Aorta (tissue), 5 donors: ENCODE measurements at regions not wholly inside any gene's neighbourhood (a gene's known extent, or its start where the extent isn't known, plus 50 kb on each side); places are given as distances from the start of the nearest gene placed in this dataset.

Experiments used
- ATAC-seq: fragments of 200-7000 bp; cut with Tn5 transposase; one replicate; pipeline ENCODE4 v1.9.1; 2022; ENCODE audit warnings: moderate library complexity; ENCODE audit not compliant: low FRiP score
- DNase-seq, 2 donors: peaks; one replicate each; pipeline ENCODE4 v3.0.0-alpha.2; 2020
- H3K27ac ChIP-seq, 2 donors: one replicate each; pipeline ENCODE4 v1.5.1; 2013; ENCODE audit warnings: low read length in 2 of 2, mild to moderate bottlenecking in 2 of 2, moderate library complexity in 2 of 2, control low read depth in 1 of 2, inconsistent platforms in 1 of 2, low read depth in 1 of 2
- H3K27me3 ChIP-seq, 2 donors: one replicate each; pipeline ENCODE4 v1.6.1; 2013; ENCODE audit warnings: control low read depth in 1 of 2, low read length in 1 of 2, mild to moderate bottlenecking in 1 of 2, moderate library complexity in 1 of 2; ENCODE audit not compliant: insufficient read depth in 2 of 2, control insufficient read depth in 1 of 2
- H3K36me3 ChIP-seq, 2 donors: one replicate each; pipeline ENCODE4 v1.6.1; 2013; ENCODE audit warnings: control low read depth in 1 of 2, low read length in 1 of 2, mild to moderate bottlenecking in 1 of 2; ENCODE audit not compliant: insufficient read depth in 2 of 2, control insufficient read depth in 1 of 2
- H3K4me1 ChIP-seq, 2 donors: one replicate each; pipeline ENCODE4 v1.6.1; 2013; ENCODE audit warnings: low read length in 2 of 2, control low read depth in 1 of 2, mild to moderate bottlenecking in 1 of 2, moderate library complexity in 1 of 2; ENCODE audit not compliant: insufficient read depth in 2 of 2, control insufficient read depth in 1 of 2
- H3K4me3 ChIP-seq, 2 donors: one replicate each; pipeline ENCODE4 v1.5.1; 2013; ENCODE audit warnings: low read length in 2 of 2, control low read depth in 1 of 2, mild to moderate bottlenecking in 1 of 2
- H3K9me3 ChIP-seq: one replicate; pipeline ENCODE4 v1.6.1; 2013; ENCODE audit warnings: mild to moderate bottlenecking, low read length; ENCODE audit not compliant: control insufficient read depth
- WGBS, 2 donors: extraction: QIAGEN DNeasy Blood & Tissue Kit; methylation state at CpG; one replicate each; pipeline ENCODE4 v1.1.7; 2013; 5-methylcytosine and 5-hydroxymethylcytosine counted together
- intact Hi-C, 2 donors: fragments of 100-400 bp; cut with DNase I; formaldehyde crosslinking; loops; one replicate each; pipeline versions ENCODE4 v1.14.2 to v1.15.0; 2022
- donor health status: healthy with polysubstance abuse.
- donor health status: Bipolar disorder and iron deficiency.
- donor health status: DM: no; HTN: no; CAD: no.
- donor health status: DM: no; HTN: no; CAD: no.
- donor health status: DM: yes; HTN: yes; CAD: no.

- no peaks in the 10 kb centered on the region for H3K4me1 ChIP-seq
- H3K27me3 ChIP-seq: no peaks in the 10 kb centered on the region
- no peaks in the 10 kb centered on the region for H3K9me3 ChIP-seq
- no peak for DNase-seq
- intact Hi-C loops: no loop called here
- H3K4me3 ChIP-seq: no peak overlapping the region
- no peak overlapping the region for H3K27ac ChIP-seq
- no peak for ATAC-seq
- H3K36me3 ChIP-seq: no peaks in the 10 kb centered on the region
- 82 to 85% methylated on average over 15 of the region's 15 CpGs for WGBS, 2 donors
Observed at GRCh38 chr5:27217155-27217956, 179.0 kb upstream of the CDH9 start.

- 27 to 48% methylated on average over 3 of the region's 3 CpGs for WGBS, 2 donors
- ATAC-seq: no peak
- Histone ChIP-seq H3K27ac (no peak overlapping the region), H3K36me3 (no peaks in the 10 kb centered on the region), H3K9me3 (no peaks in the 10 kb centered on the region), H3K27me3 (no peaks in the 10 kb centered on the region), H3K4me1 (no peaks in the 10 kb centered on the region), H3K4me3 (no peak overlapping the region)
- no peak for DNase-seq
- intact Hi-C loops: no loop called here
Observed at GRCh38 chr5:27216367-27216950, 178.1 kb upstream of the CDH9 start.

- intact Hi-C loops: no loop called here
- 69 to 74% methylated on average over 2 of the region's 2 CpGs for WGBS, 2 donors
- Histone ChIP-seq H3K4me1 (no peaks in the 10 kb centered on the region), H3K27ac (no peak overlapping the region), H3K27me3 (no peaks in the 10 kb centered on the region), H3K36me3 (no peaks in the 10 kb centered on the region), H3K4me3 (no peak overlapping the region), H3K9me3 (no peaks in the 10 kb centered on the region)
- ATAC-seq (no peak), DNase-seq (no peak)
Observed at GRCh38 chr5:27208051-27208450, 169.7 kb upstream of the CDH9 start.

GRCh38 chr5:27191786-27192510, 153.6 kb upstream of the CDH9 start:
- no peak overlapping the region for H3K4me3 ChIP-seq
- no peak for DNase-seq
- no peak overlapping the region for H3K27ac ChIP-seq
- ATAC-seq: no peak
- no peaks in the 10 kb centered on the region for H3K36me3 ChIP-seq
- intact Hi-C loops: no loop called here
- H3K9me3 ChIP-seq: no peaks in the 10 kb centered on the region
- no peaks in the 10 kb centered on the region for H3K27me3 ChIP-seq
- 64 to 67% methylated on average over 7 of the region's 7 CpGs for WGBS, 2 donors
- H3K4me1 ChIP-seq: no peaks in the 10 kb centered on the region

- H3K36me3 ChIP-seq: no peaks in the 10 kb centered on the region
- H3K4me3 ChIP-seq: no peak overlapping the region
- no peak for DNase-seq
- no peaks in the 10 kb centered on the region for H3K4me1 ChIP-seq
- intact Hi-C loops: no loop called here
- no peak overlapping the region for H3K27ac ChIP-seq
- H3K9me3 ChIP-seq: no peaks in the 10 kb centered on the region
- H3K27me3 ChIP-seq: no peaks in the 10 kb centered on the region
- ATAC-seq: no peak
- WGBS, 2 donors: 92 to 100% methylated on average over 1 of the region's 1 CpG
Observed at GRCh38 chr5:27172693-27173092, 134.3 kb upstream of the CDH9 start.

GRCh38 chr5:27171761-27172261, 133.4 kb upstream of the CDH9 start:
- Histone ChIP-seq H3K9me3 (no peaks in the 10 kb centered on the region), H3K4me1 (no peaks in the 10 kb centered on the region), H3K4me3 (no peak overlapping the region), H3K27ac (no peak overlapping the region), H3K27me3 (no peaks in the 10 kb centered on the region), H3K36me3 (no peaks in the 10 kb centered on the region)
- ATAC-seq (no peak), DNase-seq (no peak)
- intact Hi-C loops: no loop called here
- 77 to 80% methylated on average over 15 of the region's 15 CpGs for WGBS, 2 donors

- intact Hi-C loops: no loop called here
Observed at GRCh38 chr5:27158775-27159174, 120.4 kb upstream of the CDH9 start.

GRCh38 chr5:27158171-27158570, 119.8 kb upstream of the CDH9 start:
- Histone ChIP-seq H3K27me3 (no peaks in the 10 kb centered on the region), H3K27ac (no peak overlapping the region), H3K4me1 (no peaks in the 10 kb centered on the region), H3K4me3 (no peak overlapping the region), H3K36me3 (no peaks in the 10 kb centered on the region), H3K9me3 (peaks cover 2% of the 10 kb centered on the region)
- intact Hi-C loops: no loop called here
- ATAC-seq (no peak), DNase-seq (no peak)

More at GRCh38 chr5:27158775-27159174, 120.4 kb upstream of the CDH9 start:
- H3K4me3 ChIP-seq: no peak overlapping the region
- 47 to 56% methylated on average over 1 of the region's 1 CpG for WGBS, 2 donors
- no peaks in the 10 kb centered on the region for H3K4me1 ChIP-seq
- no peaks in the 10 kb centered on the region for H3K27me3 ChIP-seq
- H3K27ac ChIP-seq: no peak overlapping the region
- no peaks in the 10 kb centered on the region for H3K36me3 ChIP-seq
- no peak for ATAC-seq
- no peak for DNase-seq
- peaks cover 2% of the 10 kb centered on the region for H3K9me3 ChIP-seq
